ENCODE measurements at regions not wholly inside any gene's neighbourhood (a gene's known extent, or its start where the extent isn't known, plus 50 kb on each side); places are given as distances from the start of the nearest gene placed in this dataset.

DNA sequence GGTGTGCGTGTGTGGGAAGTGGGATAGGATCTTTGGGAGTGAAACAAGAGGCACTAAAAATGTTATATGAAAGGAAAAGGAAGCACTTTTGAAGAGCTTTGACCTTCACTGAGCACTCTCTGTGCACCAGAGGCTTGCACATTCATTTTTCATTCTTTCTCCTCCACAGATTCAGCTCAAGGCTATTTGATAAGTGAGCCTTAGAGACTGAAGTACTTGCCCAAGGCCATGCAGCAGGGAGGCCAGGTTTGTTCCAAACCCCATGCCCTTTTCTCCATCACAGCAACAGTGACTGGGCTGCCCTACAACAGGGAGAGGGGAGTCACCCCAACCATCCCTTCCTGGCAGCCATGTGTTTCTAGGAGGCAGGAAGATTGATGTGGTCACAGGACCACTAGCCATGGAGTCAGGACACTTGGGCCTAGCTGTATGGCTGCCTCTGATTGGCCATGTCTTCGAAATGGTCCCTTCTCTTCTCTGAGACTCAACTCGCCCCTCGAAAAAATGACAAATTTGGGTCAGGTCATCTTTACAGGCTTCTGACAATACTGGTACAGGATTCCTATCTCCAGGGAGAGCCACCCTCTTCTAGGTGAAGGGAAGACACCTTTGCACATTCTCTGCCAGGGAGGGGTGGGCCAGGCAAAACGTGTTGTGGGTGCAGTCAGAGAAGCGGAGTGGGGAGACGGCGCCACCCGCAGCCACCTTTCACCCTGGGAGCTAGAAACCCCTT is 123.5 kb upstream of the MYCN start:
- TF ChIP-seq, protein P1, sequence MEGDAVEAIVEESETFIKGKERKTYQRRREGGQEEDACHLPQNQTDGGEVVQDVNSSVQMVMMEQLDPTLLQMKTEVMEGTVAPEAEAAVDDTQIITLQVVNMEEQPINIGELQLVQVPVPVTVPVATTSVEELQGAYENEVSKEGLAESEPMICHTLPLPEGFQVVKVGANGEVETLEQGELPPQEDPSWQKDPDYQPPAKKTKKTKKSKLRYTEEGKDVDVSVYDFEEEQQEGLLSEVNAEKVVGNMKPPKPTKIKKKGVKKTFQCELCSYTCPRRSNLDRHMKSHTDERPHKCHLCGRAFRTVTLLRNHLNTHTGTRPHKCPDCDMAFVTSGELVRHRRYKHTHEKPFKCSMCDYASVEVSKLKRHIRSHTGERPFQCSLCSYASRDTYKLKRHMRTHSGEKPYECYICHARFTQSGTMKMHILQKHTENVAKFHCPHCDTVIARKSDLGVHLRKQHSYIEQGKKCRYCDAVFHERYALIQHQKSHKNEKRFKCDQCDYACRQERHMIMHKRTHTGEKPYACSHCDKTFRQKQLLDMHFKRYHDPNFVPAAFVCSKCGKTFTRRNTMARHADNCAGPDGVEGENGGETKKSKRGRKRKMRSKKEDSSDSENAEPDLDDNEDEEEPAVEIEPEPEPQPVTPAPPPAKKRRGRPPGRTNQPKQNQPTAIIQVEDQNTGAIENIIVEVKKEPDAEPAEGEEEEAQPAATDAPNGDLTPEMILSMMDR (IDR thresholded peaks at IDR 0.05): no peak
- TF ChIP-seq POLR2A (IDR thresholded peaks at IDR 0.05): no peak

Data from sigmoid colon (tissue), 3 donors.